Ishikawa (cell line): ENCODE measurements at regions not wholly inside any gene's neighbourhood (a gene's known extent, or its start where the extent isn't known, plus 50 kb on each side); places are given as distances from the start of the nearest gene placed in this dataset.

Experiments
- CREB1 ChIP-seq: IDR thresholded peaks from 2 replicates; pipeline ENCODE4 v1.6.1; 2012; ENCODE audit warnings: low read depth
- EGR1 ChIP-seq: IDR thresholded peaks from 2 replicates; pipeline ENCODE4 v1.6.1; 2012
- EP300 ChIP-seq: IDR thresholded peaks from 2 replicates; pipeline ENCODE4 v1.6.1; 2012; ENCODE audit warnings: borderline replicate concordance
- MAX ChIP-seq: IDR thresholded peaks from 2 replicates; pipeline ENCODE4 v1.6.1; 2012

- TF ChIP-seq EP300 (no peak), EGR1 (no peak), CREB1 (no peak), MAX (no peak)
Measured at GRCh38 chr2:12263730-12264129, 453.0 kb upstream of the TRIB2 start.
